Right hindlimb (tissue), 1 donor: ENCODE measurements at regions not wholly inside any gene's neighbourhood (a gene's known extent, or its start where the extent isn't known, plus 50 kb on each side); places are given as distances from the start of the nearest gene placed in this dataset.
"Not testable (repeated sequence)": the region's sequence is repeated elsewhere in the genome, so short reads cannot be mapped to it uniquely, and the experiment has no call there.

Experiments used
- DNase-seq: peaks from one replicate; pipeline ENCODE4 v3.0.0-alpha.2; 2018

DNA sequence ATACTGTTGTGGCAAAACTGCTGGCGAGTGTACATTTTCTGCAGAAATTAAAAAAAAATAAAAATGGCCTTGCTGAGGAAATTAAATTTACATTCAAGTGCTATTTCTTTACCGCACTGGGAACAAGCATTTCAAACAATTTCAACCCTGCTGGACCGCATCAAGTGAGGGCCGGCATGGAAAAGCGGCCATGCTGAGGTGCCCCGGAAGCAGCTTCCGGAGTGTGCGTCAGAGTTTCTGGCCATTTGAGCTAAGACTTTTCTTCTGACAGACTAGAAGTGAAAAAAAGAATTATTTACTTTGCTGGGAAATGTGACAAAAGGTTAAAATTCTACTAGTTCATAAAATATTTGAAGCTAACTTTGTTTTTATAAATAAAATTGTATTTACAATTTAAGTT lies 337.0 kb downstream of the CACNA1B start:
- DNase-seq, result not testable (repeated sequence)

DNA sequence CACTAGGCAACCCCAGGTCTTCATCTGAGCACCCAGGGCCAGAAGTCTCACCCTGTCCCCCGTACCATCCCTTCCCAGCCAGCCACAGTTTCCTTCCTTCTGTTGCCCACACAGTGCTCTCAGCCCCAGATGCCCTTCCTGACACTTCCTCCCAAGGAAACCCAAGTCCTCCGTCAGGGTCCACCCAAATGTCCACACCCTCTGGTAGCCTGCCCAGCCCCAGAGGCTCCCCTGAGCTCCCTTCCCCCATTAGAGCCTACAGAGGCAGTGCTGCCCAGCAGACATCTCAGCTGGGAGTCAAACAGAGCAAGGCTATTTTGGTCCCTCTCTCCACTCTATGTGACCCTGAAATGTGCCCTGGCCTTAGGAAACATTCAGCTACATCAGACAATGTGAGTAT lies 338.0 kb downstream of the CACNA1B start:
- DNase-seq, result not testable (repeated sequence)

DNA sequence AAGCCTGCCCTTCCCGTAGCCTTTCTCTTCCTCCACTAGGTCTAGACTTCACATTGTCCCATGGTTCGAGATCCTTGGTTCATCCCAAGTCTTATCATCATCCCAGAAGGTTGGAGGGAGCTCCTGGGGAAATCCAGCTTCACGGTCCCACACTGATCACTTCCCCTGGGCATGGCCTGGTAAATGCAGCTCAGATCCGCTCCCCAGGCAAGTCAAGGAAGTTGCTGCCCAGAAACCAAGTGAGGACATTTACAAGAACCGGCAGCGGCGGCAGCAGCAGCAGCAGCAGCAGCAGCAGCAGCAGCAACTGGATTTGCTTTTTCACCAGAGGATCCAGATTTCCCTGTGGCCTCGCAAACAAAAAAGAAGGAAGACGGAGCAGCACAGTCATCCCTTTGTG lies 339.2 kb downstream of the CACNA1B start:
- not testable (repeated sequence) for DNase-seq

DNA sequence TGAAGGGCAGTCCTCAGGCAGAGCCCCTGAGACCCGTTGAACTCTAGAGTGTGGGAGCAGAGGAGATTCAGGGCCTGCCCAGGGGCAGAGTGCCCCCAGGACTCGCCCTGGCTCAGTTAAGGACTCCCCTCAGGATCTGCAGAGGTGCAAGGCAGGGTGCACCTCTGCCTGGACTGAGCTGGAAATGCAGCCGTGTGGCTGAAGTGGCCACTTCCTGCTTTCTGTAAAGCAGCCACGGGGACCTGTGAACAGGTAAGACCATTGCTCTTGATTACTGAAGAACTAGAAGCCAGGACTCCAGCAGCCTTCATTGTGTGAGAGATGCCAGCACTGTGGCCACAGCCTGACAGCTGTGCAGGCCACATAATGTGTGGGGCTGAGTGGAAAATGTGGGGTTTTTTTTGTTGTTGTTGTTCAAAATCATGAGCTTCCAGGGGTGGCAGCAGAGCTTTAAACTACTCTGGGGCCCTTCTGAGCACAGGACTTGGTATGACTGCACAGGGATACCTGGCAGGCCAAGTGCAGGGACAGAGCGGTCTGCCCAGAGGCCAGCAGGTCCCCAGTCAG lies 339.8 kb downstream of the CACNA1B start:
- not testable (repeated sequence) for DNase-seq

DNA sequence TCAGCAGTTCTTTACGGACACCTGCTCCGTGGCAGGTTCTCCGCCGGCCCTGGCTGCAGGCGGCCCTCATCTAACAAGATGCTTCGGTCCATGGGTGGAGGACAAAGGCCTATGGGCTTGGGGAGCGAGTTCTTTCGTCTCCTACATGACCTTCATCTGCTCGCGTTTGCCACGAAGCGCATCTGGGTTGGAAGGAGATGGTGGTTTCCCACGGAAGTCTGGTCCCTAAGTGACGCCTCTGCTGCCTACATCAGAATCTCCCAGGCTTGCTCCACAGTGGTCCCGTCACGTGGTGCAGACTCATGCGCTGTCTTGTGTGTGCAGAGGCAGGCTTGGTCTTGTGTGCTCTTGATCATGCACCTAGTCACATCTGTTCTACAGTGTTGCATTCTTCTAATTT lies 341.7 kb downstream of the CACNA1B start:
- not testable (repeated sequence) for DNase-seq

DNA sequence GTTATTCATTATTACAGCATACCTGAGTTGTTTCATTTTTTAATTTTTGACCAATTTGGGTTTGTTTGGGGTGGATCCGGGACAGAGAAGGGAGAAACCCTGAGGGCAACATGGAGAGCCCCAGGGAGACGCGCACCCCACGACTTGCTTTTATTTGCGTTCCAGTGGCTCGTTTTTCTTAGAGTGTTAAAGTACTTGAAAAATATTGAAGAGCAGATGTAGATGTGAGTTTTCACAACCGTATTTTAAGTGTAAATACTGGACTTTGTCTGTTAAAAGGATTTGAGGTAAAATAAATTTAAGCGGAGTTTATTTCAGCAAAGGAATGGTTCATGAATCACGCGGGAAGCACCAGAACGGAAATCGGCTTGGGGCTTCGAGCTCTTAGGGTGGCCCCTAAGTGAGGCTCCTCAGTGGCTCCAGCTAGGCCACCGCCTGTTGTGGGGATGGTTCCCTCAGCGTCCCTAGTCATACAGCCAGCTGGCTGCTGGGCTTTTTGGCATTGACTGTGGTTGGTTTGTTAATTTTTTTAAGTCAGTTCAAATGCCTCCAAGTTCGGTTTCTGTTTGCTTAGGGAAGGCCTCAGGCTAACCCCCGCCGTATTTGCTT lies 344.0 kb downstream of the CACNA1B start:
- DNase-seq, result not testable (repeated sequence)

DNA sequence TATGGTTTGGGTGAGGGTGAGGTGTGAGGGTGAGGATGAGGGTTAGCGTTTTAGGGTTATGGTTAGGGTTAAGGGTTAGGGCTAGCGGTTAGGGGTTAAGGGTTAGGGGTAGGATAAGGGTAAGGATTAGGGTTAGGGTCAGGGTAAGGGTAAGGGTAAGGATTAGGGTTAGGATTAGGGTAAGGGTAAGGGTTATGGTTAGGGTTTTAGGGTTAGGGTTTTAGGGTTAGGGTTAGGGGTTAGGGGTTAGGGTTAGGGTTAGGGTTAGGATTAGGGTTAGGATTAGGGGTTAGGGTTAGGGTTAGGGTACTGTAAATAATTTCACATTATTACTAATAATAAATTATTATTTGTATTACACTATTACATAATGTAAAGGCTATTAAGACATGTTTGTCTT lies 359.5 kb downstream of the CACNA1B start:
- not testable (repeated sequence) for DNase-seq

DNA sequence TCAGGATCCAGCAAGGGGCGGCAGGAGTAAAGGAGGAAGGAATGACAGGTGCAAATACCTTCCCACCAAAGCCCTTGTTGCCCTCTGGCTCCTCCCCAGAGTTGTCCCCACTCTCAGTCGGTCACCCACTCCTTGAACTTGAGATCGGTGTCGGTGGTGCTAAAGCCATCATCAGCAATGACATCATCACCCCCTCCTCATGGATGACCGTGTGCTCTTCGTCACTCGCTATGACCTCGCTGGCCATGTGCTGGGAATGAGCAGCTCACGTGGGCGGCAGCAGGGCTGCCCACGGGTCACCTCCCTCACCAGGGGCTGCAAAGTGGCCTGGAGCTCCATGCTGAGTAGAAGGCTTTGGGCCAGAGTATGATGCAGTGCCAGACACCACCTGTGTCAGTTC lies 405.3 kb downstream of the CACNA1B start:
- not testable (repeated sequence) for DNase-seq
